ENCODE measurements at regions not wholly inside any gene's neighbourhood (a gene's known extent, or its start where the extent isn't known, plus 50 kb on each side); places are given as distances from the start of the nearest gene placed in this dataset.

- Histone ChIP-seq H3K27ac (no peak overlapping the region), H3K27me3 (no peaks in the 10 kb centered on the region), H3K9me3 (peaks cover 0 to 10% (median 6%) of the 10 kb centered on the region in 4 donors), H3K36me3 (no peaks in the 10 kb centered on the region), H3K4me1 (no peaks in the 10 kb centered on the region), H3K4me3 (no peak overlapping the region)
- no peak for TF ChIP-seq POLR2A (IDR thresholded peaks at IDR 0.05)
- 26 to 56% (median 43%) methylated on average over 2 of the region's 2 CpGs for WGBS, 5 donors
- peak in 1 of 2 donors; percentile 7 for DNase-seq
- intact Hi-C loops (cut with DNase I; ENCODE audit: low total_unique reads): no loop called here
These were observed 328.6 kb upstream of the SLC24A2 start for GRCh38 chr9:20117482-20117881.

DNA sequence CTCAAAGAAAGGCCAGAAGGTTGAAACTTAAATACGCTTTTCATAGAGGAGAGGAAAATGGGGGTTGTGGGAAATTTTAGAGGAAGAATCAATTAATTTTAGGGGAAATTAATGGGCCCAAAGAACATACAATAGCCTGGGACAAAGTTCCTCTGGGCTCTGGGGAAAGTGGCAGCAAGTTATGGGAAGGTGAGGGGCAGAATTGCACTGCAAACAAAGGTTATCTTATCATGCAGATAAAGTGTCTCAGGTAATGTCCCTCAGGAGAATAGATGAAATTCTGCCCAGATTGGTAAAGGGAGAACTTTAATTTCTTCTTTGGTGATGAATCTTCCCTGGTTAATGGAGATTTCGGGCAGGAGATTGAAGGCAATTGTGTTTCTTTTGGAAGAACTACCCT, 326.1 kb upstream of the SLC24A2 start:
- Histone ChIP-seq H3K36me3 (no peaks in the 10 kb centered on the region), H3K27me3 (peaks cover 0 to 3% (median 0%) of the 10 kb centered on the region in 3 donors), H3K27ac (no peak overlapping the region), H3K9me3 (peaks cover 0 to 10% (median 6%) of the 10 kb centered on the region in 4 donors), H3K4me1 (no peaks in the 10 kb centered on the region), H3K4me3 (no peak overlapping the region)
- DNase-seq: no peak
- TF ChIP-seq POLR2A (IDR thresholded peaks at IDR 0.05) (no peak), POLR2AphosphoS5 (IDR thresholded peaks at IDR 0.05) (no peak), EP300 (IDR thresholded peaks at IDR 0.05) (no peak), CTCF (IDR thresholded peaks at IDR 0.05) (no peak)
- WGBS, 5 donors: 86 to 91% (median 90%) methylated on average over 2 of the region's 2 CpGs
- intact Hi-C loops (cut with DNase I; ENCODE audit: low total_unique reads): no loop called here

DNA sequence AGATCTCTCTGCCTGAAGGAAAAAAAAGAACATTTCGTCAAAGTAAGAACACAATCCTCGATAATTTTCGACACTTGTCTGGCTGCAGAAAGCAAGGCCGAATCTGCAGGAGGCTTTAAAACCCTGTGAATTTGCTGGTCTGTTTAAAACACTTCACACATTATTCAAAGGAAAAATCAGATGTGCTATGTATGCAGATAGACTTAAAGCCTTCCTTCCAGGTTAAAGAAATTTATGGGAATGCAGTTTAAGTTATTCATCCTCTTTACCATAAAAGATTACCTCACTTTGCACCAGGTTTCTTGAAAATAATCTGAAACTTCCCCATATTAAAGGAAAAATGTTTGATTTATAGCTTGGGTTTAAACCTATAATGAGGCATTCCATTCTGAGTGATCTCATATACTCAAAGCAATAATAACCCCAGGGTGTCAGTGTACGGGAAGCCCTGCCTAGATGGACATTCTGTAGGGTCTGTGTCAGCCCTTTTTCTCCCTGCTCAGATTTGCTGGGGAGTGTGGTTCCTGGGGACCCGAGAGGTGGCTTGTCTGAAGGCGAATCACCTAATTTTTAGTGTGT, 323.5 kb upstream of the SLC24A2 start:
- no peak for DNase-seq
- peaks cover 0 to 3% (median 0%) of the 10 kb centered on the region in 3 donors for H3K27me3 ChIP-seq
- peaks cover 0 to 10% (median 6%) of the 10 kb centered on the region in 4 donors for H3K9me3 ChIP-seq
- WGBS, 5 donors: 70 to 87% (median 83%) methylated on average over 7 of the region's 7 CpGs
- intact Hi-C loops (cut with DNase I; ENCODE audit: low total_unique reads): no loop called here
- H3K4me3 ChIP-seq: no peak overlapping the region
- H3K4me1 ChIP-seq: no peaks in the 10 kb centered on the region
- H3K36me3 ChIP-seq: no peaks in the 10 kb centered on the region
- no peak overlapping the region for H3K27ac ChIP-seq
- TF ChIP-seq POLR2A (IDR thresholded peaks at IDR 0.05): no peak
- no peak for TF ChIP-seq CTCF (IDR thresholded peaks at IDR 0.05)
- TF ChIP-seq POLR2AphosphoS5 (IDR thresholded peaks at IDR 0.05): no peak
- TF ChIP-seq EP300 (IDR thresholded peaks at IDR 0.05): no peak

GRCh38 chr9:20111173-20111843, 322.5 kb upstream of the SLC24A2 start:
- no peaks in the 10 kb centered on the region for H3K36me3 ChIP-seq
- TF ChIP-seq CTCF (IDR thresholded peaks at IDR 0.05): no peak
- TF ChIP-seq POLR2AphosphoS5 (IDR thresholded peaks at IDR 0.05): no peak
- no peak for TF ChIP-seq POLR2A (IDR thresholded peaks at IDR 0.05)
- no peak for TF ChIP-seq EP300 (IDR thresholded peaks at IDR 0.05)
- no peak for DNase-seq
- intact Hi-C loops (cut with DNase I; ENCODE audit: low total_unique reads): no loop called here
- 38 to 67% (median 54%) methylated on average over 3 of the region's 3 CpGs for WGBS, 5 donors
- peaks cover 0 to 3% (median 0%) of the 10 kb centered on the region in 3 donors for H3K27me3 ChIP-seq
- no peaks in the 10 kb centered on the region for H3K4me1 ChIP-seq
- H3K4me3 ChIP-seq: no peak overlapping the region
- peaks cover 0 to 10% (median 6%) of the 10 kb centered on the region in 4 donors for H3K9me3 ChIP-seq
- H3K27ac ChIP-seq: no peak overlapping the region

Data from stomach (tissue), 8 donors.